Upper lobe of right lung (tissue), 1 donor: ENCODE measurements at regions not wholly inside any gene's neighbourhood (a gene's known extent, or its start where the extent isn't known, plus 50 kb on each side); places are given as distances from the start of the nearest gene placed in this dataset.
"Not testable (repeated sequence)": the region's sequence is repeated elsewhere in the genome, so short reads cannot be mapped to it uniquely, and the experiment has no call there.

Experiments
- ATAC-seq: fragments of 200-7000 bp; cut with Tn5 transposase; one replicate; pipeline ENCODE4 v1.9.1; 2020; ENCODE audit warnings: mild to moderate bottlenecking, moderate library complexity
- DNase-seq: peaks from one replicate; pipeline ENCODE4 v3.0.0-alpha.2; 2020
- H3K27ac ChIP-seq: fragments of 200-600 bp; one replicate; pipeline ENCODE4 v1.8.0; 2022
- H3K27me3 ChIP-seq: fragments of 200-600 bp; one replicate; pipeline ENCODE4 v1.8.0; 2022; ENCODE audit warnings: mild to moderate bottlenecking
- H3K36me3 ChIP-seq: fragments of 200-600 bp; one replicate; pipeline ENCODE4 v1.8.0; 2022
- H3K4me1 ChIP-seq: fragments of 200-600 bp; one replicate; pipeline ENCODE4 v1.8.0; 2022
- H3K4me3 ChIP-seq: fragments of 200-600 bp; one replicate; pipeline ENCODE4 v1.8.0; 2022; ENCODE audit warnings: mild to moderate bottlenecking
- H3K9me3 ChIP-seq: fragments of 200-600 bp; one replicate; pipeline ENCODE4 v1.8.0; 2022
- intact Hi-C: fragments of 100-400 bp; cut with DNase I; formaldehyde crosslinking; loops from one replicate; pipeline ENCODE4 v1.11.0; 2022
- TF ChIP-seq, protein P1 (sequence below): fragments of 200-600 bp; IDR thresholded peaks from one replicate; pipeline ENCODE4 v1.8.0; 2022; ENCODE audit warnings: antibody characterized with exemption
- donor health status: DM: no; HTN: yes; CAD: no; lungs with severe emphysema.

DNA sequence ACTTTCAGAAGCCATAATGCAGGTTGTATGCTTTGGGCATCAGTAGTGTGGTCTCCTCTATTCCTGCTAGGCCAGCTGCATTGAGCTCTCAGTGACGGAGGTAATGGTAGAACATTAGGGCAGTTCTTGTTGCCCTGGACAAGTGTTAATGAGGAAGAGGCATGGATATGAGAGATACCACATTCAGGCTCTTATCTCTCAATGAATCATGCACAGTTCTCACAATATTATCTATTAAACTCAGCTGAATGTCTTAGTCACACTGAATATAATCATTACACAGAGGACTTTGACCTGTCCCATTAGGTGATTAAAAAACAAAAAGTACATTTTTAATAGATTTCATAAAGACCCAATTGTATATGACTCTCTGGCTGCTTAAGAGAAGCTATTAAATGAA lies 76.6 kb upstream of the SSBP2 start:
- intact Hi-C loops, result no loop called here
- ATAC-seq, result no peak
- no peak for DNase-seq
- H3K4me1 ChIP-seq, result no peaks in the 10 kb centered on the region
- H3K27ac ChIP-seq, result no peak overlapping the region
- H3K4me3 ChIP-seq, result no peak overlapping the region
- H3K9me3 ChIP-seq, result no peaks in the 10 kb centered on the region
- TF ChIP-seq, protein P1, sequence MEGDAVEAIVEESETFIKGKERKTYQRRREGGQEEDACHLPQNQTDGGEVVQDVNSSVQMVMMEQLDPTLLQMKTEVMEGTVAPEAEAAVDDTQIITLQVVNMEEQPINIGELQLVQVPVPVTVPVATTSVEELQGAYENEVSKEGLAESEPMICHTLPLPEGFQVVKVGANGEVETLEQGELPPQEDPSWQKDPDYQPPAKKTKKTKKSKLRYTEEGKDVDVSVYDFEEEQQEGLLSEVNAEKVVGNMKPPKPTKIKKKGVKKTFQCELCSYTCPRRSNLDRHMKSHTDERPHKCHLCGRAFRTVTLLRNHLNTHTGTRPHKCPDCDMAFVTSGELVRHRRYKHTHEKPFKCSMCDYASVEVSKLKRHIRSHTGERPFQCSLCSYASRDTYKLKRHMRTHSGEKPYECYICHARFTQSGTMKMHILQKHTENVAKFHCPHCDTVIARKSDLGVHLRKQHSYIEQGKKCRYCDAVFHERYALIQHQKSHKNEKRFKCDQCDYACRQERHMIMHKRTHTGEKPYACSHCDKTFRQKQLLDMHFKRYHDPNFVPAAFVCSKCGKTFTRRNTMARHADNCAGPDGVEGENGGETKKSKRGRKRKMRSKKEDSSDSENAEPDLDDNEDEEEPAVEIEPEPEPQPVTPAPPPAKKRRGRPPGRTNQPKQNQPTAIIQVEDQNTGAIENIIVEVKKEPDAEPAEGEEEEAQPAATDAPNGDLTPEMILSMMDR, result no peak
- no peaks in the 10 kb centered on the region for H3K27me3 ChIP-seq
- H3K36me3 ChIP-seq, result no peaks in the 10 kb centered on the region

DNA sequence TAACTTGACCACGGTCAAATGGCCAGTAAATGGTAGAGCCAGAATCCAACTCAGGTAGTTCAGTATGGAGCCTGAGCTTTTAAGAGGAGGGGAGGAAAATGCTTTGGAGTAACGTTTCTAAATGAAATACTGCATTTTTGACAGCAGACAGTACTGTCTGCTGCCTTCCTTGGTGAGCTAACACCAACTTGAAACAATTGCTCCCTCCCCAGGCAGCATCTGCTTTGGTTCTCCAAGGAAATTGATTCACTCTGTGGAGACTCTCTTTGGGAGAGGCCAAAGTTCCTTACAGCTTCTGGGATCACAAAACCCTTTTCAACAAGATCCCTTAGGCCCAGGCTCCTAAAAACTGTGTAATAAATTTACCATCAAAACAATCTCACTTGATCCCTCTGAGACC lies 75.2 kb upstream of the SSBP2 start:
- no peaks in the 10 kb centered on the region for H3K36me3 ChIP-seq
- TF ChIP-seq, protein P1, result no peak
- ATAC-seq, result no peak
- no peaks in the 10 kb centered on the region for H3K4me1 ChIP-seq
- no peaks in the 10 kb centered on the region for H3K27me3 ChIP-seq
- DNase-seq, result no peak
- intact Hi-C loops, result no loop called here
- no peak overlapping the region for H3K27ac ChIP-seq
- no peak overlapping the region for H3K4me3 ChIP-seq
- H3K9me3 ChIP-seq, result no peaks in the 10 kb centered on the region

DNA sequence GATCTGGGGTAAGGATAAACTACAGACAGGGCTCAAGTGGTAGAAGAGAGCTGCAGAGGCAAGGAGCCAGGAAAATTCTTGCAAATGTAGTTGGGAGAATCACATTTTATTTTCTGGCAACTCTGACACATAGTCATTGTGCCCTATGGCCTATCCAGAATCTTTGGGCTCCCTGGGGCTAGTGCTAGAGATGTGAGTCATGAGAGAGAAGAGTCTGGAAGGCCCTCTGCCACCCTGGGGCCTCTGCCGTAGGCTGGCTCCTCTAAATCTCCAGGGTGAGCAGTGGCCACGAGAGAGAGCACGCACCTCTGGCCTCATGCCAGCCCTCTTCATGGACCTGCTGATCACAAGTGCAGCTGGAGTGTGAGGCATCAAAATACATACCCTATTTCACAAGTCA lies 74.3 kb upstream of the SSBP2 start:
- ATAC-seq (peak; percentile 64), DNase-seq (no peak)
- H3K4me1 ChIP-seq, result no peaks in the 10 kb centered on the region
- no peaks in the 10 kb centered on the region for H3K9me3 ChIP-seq
- TF ChIP-seq, protein P1, result no peak
- no peak overlapping the region for H3K27ac ChIP-seq
- no peak overlapping the region for H3K4me3 ChIP-seq
- no peaks in the 10 kb centered on the region for H3K27me3 ChIP-seq
- H3K36me3 ChIP-seq, result no peaks in the 10 kb centered on the region
- intact Hi-C loops, result no loop called here

DNA sequence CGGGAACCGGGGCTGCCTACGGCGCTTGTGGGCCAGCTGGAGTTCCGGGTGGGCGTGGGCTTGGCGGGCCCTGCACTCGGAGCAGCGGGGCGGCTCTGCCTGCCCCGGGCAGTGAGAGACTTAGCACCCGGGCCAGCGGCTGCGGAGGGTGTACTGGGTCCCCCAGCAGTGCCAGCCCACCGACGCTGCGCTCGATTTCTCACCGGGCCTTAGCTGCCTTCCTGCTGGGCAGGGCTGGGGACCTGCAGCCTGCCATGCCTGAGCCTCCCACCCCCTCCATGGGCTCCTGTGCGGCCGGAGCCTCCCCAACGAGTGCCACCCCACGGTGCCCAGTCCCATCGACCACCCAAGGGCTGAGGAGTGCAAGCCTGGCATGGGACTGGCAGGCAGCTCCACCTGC lies 72.8 kb upstream of the SSBP2 start:
- H3K27me3 ChIP-seq, H3K4me1 ChIP-seq, H3K9me3 ChIP-seq, H3K27ac ChIP-seq, H3K4me3 ChIP-seq, ATAC-seq, intact Hi-C loops, H3K36me3 ChIP-seq, DNase-seq: not testable (repeated sequence)

DNA sequence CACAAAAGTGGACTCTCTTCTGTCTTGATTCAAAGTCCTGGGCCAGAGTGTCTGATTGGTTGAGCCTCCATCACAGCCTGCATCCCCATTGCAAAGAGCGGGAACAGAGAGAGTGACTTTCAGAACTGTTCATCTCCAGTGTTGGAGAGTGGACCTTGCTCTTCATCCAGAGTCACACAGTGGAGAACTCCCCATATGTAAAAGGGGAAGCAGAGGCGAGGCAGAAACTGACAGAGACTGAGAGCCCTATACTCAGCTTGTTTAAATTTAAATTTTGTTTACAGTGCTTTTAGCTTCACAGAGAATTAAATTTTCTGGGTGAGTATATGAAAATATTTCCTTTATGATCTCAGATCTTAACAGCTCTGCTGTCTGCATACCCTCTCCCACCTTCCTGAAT lies 70.0 kb upstream of the SSBP2 start:
- DNase-seq (no peak), ATAC-seq (peak; percentile 37)
- no peaks in the 10 kb centered on the region for H3K36me3 ChIP-seq
- H3K27ac ChIP-seq, result no peak overlapping the region
- no peaks in the 10 kb centered on the region for H3K9me3 ChIP-seq
- intact Hi-C loops, result no loop called here
- H3K4me1 ChIP-seq, result no peaks in the 10 kb centered on the region
- TF ChIP-seq, protein P1, result no peak
- no peak overlapping the region for H3K4me3 ChIP-seq
- no peaks in the 10 kb centered on the region for H3K27me3 ChIP-seq

DNA sequence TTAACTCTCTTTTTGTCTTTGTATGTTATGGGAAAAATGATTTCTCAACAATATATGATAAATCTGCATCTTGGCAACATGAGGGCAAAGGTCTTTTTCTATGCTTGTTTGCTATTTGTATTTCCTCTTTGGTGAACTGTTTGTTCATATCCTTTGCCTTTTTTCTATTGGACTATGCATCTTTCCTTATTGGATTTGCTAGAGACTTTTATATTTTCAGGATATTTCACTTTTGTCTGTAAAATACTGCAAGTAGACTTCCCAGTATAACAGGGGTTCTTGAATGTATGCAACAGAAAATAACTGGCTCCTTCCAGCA lies 69.4 kb upstream of the SSBP2 start:
- no peaks in the 10 kb centered on the region for H3K36me3 ChIP-seq

More for the DNA sequence above, 69.4 kb upstream of the SSBP2 start:
- ATAC-seq (no peak), DNase-seq (no peak)
- TF ChIP-seq, protein P1, result no peak
- intact Hi-C loops, result no loop called here
- Histone ChIP-seq H3K27ac (no peak overlapping the region), H3K27me3 (no peaks in the 10 kb centered on the region), H3K4me1 (no peaks in the 10 kb centered on the region), H3K4me3 (no peak overlapping the region), H3K9me3 (no peaks in the 10 kb centered on the region)
